ENCODE measurements at regions not wholly inside any gene's neighbourhood (a gene's known extent, or its start where the extent isn't known, plus 50 kb on each side); places are given as distances from the start of the nearest gene placed in this dataset.

- TF ChIP-seq YY1 (IDR thresholded peaks at IDR 0.05; ENCODE audit: insufficient read depth, insufficient read length) (no peak), SUZ12 (IDR thresholded peaks at IDR 0.05; ENCODE audit: extremely low read depth, insufficient read depth, insufficient read length) (no peak), ZNF274 (IDR thresholded peaks at IDR 0.05; ENCODE audit: low read depth, low read length) (no peak)
Measured at GRCh38 chr13:47420568-47420967, 523.7 kb upstream of the HTR2A start.
